H9 (cell line): ENCODE measurements at regions not wholly inside any gene's neighbourhood (a gene's known extent, or its start where the extent isn't known, plus 50 kb on each side); places are given as distances from the start of the nearest gene placed in this dataset.

Experiments
- DNase-seq: peaks from one replicate; pipeline ENCODE4 v3.0.0-alpha.2; 2017
- H2AFZ ChIP-seq: one replicate; pipeline ENCODE4 v1.6.1; 2013; ENCODE audit warnings: mild to moderate bottlenecking, low read length, control low read depth, moderate library complexity
- H2AK5ac ChIP-seq: 2 replicates; pipeline ENCODE4 v1.6.1; 2013; ENCODE audit warnings: low read length, control low read depth, mixed read lengths; ENCODE audit not compliant: insufficient read length
- H2BK120ac ChIP-seq: one replicate; pipeline ENCODE4 v1.6.1; 2013; ENCODE audit warnings: low read depth, mild to moderate bottlenecking, low read length, control low read depth, inconsistent platforms; ENCODE audit not compliant: poor library complexity, severe bottlenecking
- H2BK12ac ChIP-seq: 2 replicates; pipeline ENCODE4 v1.6.1; 2013; ENCODE audit warnings: low read length, control low read depth, mixed read lengths, low read depth; ENCODE audit not compliant: insufficient read length
- H2BK15ac ChIP-seq: 2 replicates; pipeline ENCODE4 v1.6.1; 2013; ENCODE audit warnings: low read depth, low read length, control low read depth
- H2BK20ac ChIP-seq: one replicate; pipeline ENCODE4 v1.6.1; 2013; ENCODE audit warnings: low read depth, mild to moderate bottlenecking, low read length, control low read depth, inconsistent platforms; ENCODE audit not compliant: poor library complexity, severe bottlenecking
- H2BK5ac ChIP-seq: 2 replicates; pipeline ENCODE4 v1.6.1; 2013; ENCODE audit warnings: low read length, control low read depth, mixed read lengths; ENCODE audit not compliant: insufficient read length
- H3K14ac ChIP-seq: 2 replicates; pipeline ENCODE4 v1.6.1; 2013; ENCODE audit warnings: low read length, control low read depth; ENCODE audit not compliant: insufficient read depth
- H3K18ac ChIP-seq: 2 replicates; pipeline ENCODE4 v1.6.1; 2013; ENCODE audit warnings: low read depth, mild to moderate bottlenecking, mixed read lengths, low read length, control low read depth; ENCODE audit not compliant: insufficient read length
- H3K23ac ChIP-seq: 2 replicates; pipeline ENCODE4 v1.6.1; 2013; ENCODE audit warnings: low read length, control low read depth, mixed read lengths, low read depth; ENCODE audit not compliant: insufficient read length
- H3K23me2 ChIP-seq: 2 replicates; pipeline ENCODE4 v1.6.1; 2013; ENCODE audit warnings: low read depth, mild to moderate bottlenecking, mixed read lengths, low read length, control low read depth; ENCODE audit not compliant: insufficient read length, poor library complexity, severe bottlenecking
- H3K27ac ChIP-seq: 2 replicates; pipeline ENCODE4 v1.5.1; 2013; ENCODE audit warnings: low read length, control low read depth, mixed read lengths, low read depth; ENCODE audit not compliant: insufficient read length
- H3K27me3 ChIP-seq: 2 replicates; pipeline ENCODE4 v1.6.1; 2013; ENCODE audit warnings: low read length, control low read depth, inconsistent platforms; ENCODE audit not compliant: insufficient read depth
- H3K4ac ChIP-seq: 2 replicates; pipeline ENCODE4 v1.6.1; 2013; ENCODE audit warnings: low read depth, mild to moderate bottlenecking, control low read depth, inconsistent platforms, low read length, moderate library complexity
- H3K4me1 ChIP-seq: 2 replicates; pipeline ENCODE4 v1.6.1; 2013; ENCODE audit warnings: low read length, control low read depth, inconsistent platforms; ENCODE audit not compliant: insufficient read depth
- H3K4me2 ChIP-seq: 2 replicates; pipeline ENCODE4 v1.6.1; 2013; ENCODE audit warnings: low read length, control low read depth, mixed read lengths; ENCODE audit not compliant: insufficient read length, insufficient read depth
- H3K56ac ChIP-seq: 2 replicates; pipeline ENCODE4 v1.6.1; 2013; ENCODE audit warnings: low read depth, mild to moderate bottlenecking, mixed read lengths, low read length, control low read depth; ENCODE audit not compliant: insufficient read length
- H3K79me1 ChIP-seq: 2 replicates; pipeline ENCODE4 v1.6.1; 2013; ENCODE audit warnings: low read depth, mild to moderate bottlenecking, moderate library complexity, low read length, control low read depth, inconsistent platforms; ENCODE audit not compliant: insufficient read depth, poor library complexity, severe bottlenecking
- H3K79me2 ChIP-seq: 2 replicates; pipeline ENCODE4 v1.6.1; 2013; ENCODE audit warnings: low read length, control low read depth, inconsistent platforms; ENCODE audit not compliant: insufficient read depth
- H3K9ac ChIP-seq: 2 replicates; pipeline ENCODE4 v1.6.1; 2013; ENCODE audit warnings: low read length, control low read depth, mixed read lengths; ENCODE audit not compliant: insufficient read length; ENCODE audit errors: extremely low read depth
- H3K9me3 ChIP-seq: one replicate; pipeline ENCODE4 v1.6.1; 2013; ENCODE audit warnings: low read depth, low read length, inconsistent platforms; ENCODE audit not compliant: control insufficient read depth
- H3T11ph ChIP-seq: one replicate; pipeline ENCODE4 v1.6.1; 2013; ENCODE audit warnings: mild to moderate bottlenecking, low read length, control low read depth, inconsistent platforms
- H4K20me1 ChIP-seq: one replicate; pipeline ENCODE4 v1.6.1; 2013; ENCODE audit not compliant: control insufficient read depth, insufficient read length, insufficient read depth
- H4K5ac ChIP-seq: 2 replicates; pipeline ENCODE4 v1.6.1; 2013; ENCODE audit warnings: low read depth, mild to moderate bottlenecking, mixed read lengths, low read length, control low read depth; ENCODE audit not compliant: insufficient read length
- H4K8ac ChIP-seq: replicated peaks from 2 replicates; pipeline ENCODE4 v1.6.1; 2013; ENCODE audit warnings: low read length, control low read depth, mixed read lengths, low read depth; ENCODE audit not compliant: insufficient read length
- H4K91ac ChIP-seq: 2 replicates; pipeline ENCODE4 v1.6.1; 2013; ENCODE audit warnings: low read depth, mild to moderate bottlenecking, moderate library complexity, mixed read lengths, low read length, control low read depth; ENCODE audit not compliant: insufficient read length
- H3K27ac Mint-ChIP-seq, 3 experiments: 2 replicates in 2 of 3; 3 replicates in 1 of 3; pipeline ENCODE4 v1.8.0; 2020 to 2021; ENCODE audit warnings: mixed read lengths in 3 of 3, mild to moderate bottlenecking in 1 of 3, moderate library complexity in 1 of 3
- H3K27me3 Mint-ChIP-seq: 2 replicates; pipeline ENCODE4 v1.8.0; 2021; ENCODE audit warnings: low read depth, mild to moderate bottlenecking, moderate library complexity, mixed read lengths
- H3K36me3 Mint-ChIP-seq, 3 experiments: 2 replicates in 2 of 3; 3 replicates in 1 of 3; pipeline ENCODE4 v1.8.0; 2020 to 2021; ENCODE audit warnings: low read depth in 3 of 3, mixed read lengths in 3 of 3; ENCODE audit not compliant: insufficient read depth in 1 of 3
- H3K4me1 Mint-ChIP-seq, 2 experiments: 2 replicates each; pipeline ENCODE4 v1.8.0; 2020; ENCODE audit warnings: mixed read lengths in 2 of 2
- H3K4me3 Mint-ChIP-seq, 2 experiments: 2 replicates in 1 of 2; 3 replicates in 1 of 2; pipeline ENCODE4 v1.8.0; 2020 to 2021; ENCODE audit warnings: mild to moderate bottlenecking in 2 of 2, mixed read lengths in 2 of 2, moderate library complexity in 1 of 2
- H3K9me3 Mint-ChIP-seq, 2 experiments: 2 replicates in 1 of 2; 3 replicates in 1 of 2; pipeline ENCODE4 v1.8.0; 2020; ENCODE audit warnings: mild to moderate bottlenecking in 2 of 2, mixed read lengths in 2 of 2, moderate library complexity in 1 of 2
- CTCF ChIP-seq: fragments of 200-600 bp; sonication (generic); conservative IDR thresholded peaks from 3 replicates; pipeline ENCODE4 v1.8.0; 2021; ENCODE audit warnings: antibody characterized with exemption, mild to moderate bottlenecking
- WGBS: extraction: QIAGEN DNeasy Blood & Tissue Kit; methylation state at CpG from one replicate; pipeline ENCODE4 v1.1.7; 2013; ENCODE audit warnings: missing lambda C conversion rate, low lambda C conversion rate, mixed read lengths; ENCODE audit not compliant: insufficient read length; ENCODE audit errors: extremely low coverage; 5-methylcytosine and 5-hydroxymethylcytosine counted together

- no peak overlapping the region for H3K4me2 ChIP-seq
- peaks cover 25 to 28% of the 10 kb centered on the region in 2 experiments for H3K4me1 Mint-ChIP-seq
- no peak overlapping the region for H2AFZ ChIP-seq
- no peak overlapping the region for H4K8ac ChIP-seq
- no peak overlapping the region for H3K4me3 Mint-ChIP-seq
- H3K27me3 ChIP-seq: no peaks in the 10 kb centered on the region
- H3K9ac ChIP-seq: no peak overlapping the region
- no peak overlapping the region for H3K18ac ChIP-seq
- H3K27me3 Mint-ChIP-seq: peaks cover 14% of the 10 kb centered on the region
- no peaks in the 10 kb centered on the region for H3K79me2 ChIP-seq
- H3K23ac ChIP-seq: no peak overlapping the region
- no peak overlapping the region for H2BK15ac ChIP-seq
- H3T11ph ChIP-seq: no peak overlapping the region
- H3K27ac Mint-ChIP-seq: no peak overlapping the region
- H2BK120ac ChIP-seq: no peak overlapping the region
- no peak for TF ChIP-seq CTCF
- no peak overlapping the region for H4K91ac ChIP-seq
- no peak overlapping the region for H2BK5ac ChIP-seq
- no CpG with 5 or more reads among the region's 22 CpGs for WGBS
- no peak overlapping the region for H2AK5ac ChIP-seq
- no peak overlapping the region for H3K56ac ChIP-seq
- no peak overlapping the region for H2BK20ac ChIP-seq
- peaks cover 0 to 3% (median 3%) of the 10 kb centered on the region in 3 experiments; a peak in 4 of 7 replicates for H3K36me3 Mint-ChIP-seq
- no peak overlapping the region for H3K4ac ChIP-seq
- no peak overlapping the region for H4K5ac ChIP-seq
- no peak for DNase-seq
- peaks cover 5 to 6% of the 10 kb centered on the region in 2 experiments; a peak in 4 of 5 replicates for H3K9me3 Mint-ChIP-seq
- no peaks in the 10 kb centered on the region for H4K20me1 ChIP-seq
- no peak overlapping the region for H2BK12ac ChIP-seq
- no peaks in the 10 kb centered on the region for H3K79me1 ChIP-seq
- no peaks in the 10 kb centered on the region for H3K23me2 ChIP-seq
- no peaks in the 10 kb centered on the region for H3K9me3 ChIP-seq
- no peak overlapping the region for H3K14ac ChIP-seq
- H3K4me1 ChIP-seq: peaks cover 2% of the 10 kb centered on the region
- H3K27ac ChIP-seq: no peak overlapping the region
Observed at GRCh38 chr18:78903436-78904178, 76.0 kb upstream of the SALL3 start.
